ENCODE measurements at regions not wholly inside any gene's neighbourhood (a gene's known extent, or its start where the extent isn't known, plus 50 kb on each side); places are given as distances from the start of the nearest gene placed in this dataset.
"Not testable (repeated sequence)": the region's sequence is repeated elsewhere in the genome, so short reads cannot be mapped to it uniquely, and the experiment has no call there.

DNA sequence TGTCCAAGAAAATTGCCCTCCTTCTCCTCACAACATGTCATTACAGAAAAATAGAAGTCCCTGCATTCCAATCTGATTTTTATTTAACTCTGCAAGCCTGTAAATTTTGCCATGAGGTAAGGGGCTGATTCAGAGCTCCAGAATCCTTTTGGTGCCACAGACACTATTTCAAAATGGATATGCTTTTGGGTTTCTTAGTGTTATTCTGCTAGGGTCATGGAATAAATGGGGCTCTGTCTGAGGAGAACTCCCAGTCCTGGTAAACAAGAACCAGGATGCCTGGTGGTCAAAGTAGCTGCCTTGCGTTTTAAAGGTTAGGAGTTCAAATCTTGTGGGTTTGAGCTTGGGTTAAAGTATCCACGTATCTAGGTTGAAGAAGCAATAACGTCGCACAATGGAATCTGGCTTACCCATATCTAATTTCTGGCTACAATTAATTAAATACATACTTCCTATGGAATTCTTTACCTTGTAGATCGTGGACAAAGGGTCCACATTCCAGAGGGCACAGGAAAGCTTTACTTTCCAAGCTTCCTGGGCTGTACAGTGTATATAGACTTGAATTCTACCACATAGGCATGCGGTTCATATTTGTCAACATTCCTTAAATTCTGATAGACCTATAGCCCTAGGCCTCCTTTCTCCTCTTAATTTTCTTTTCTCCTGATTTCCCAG, 98.0 kb upstream of the CDC42BPA start:
- Histone ChIP-seq H3K9me3 (no peaks in the 10 kb centered on the region), H3K4me1 (no peaks in the 10 kb centered on the region), H3K4me3 (no peak overlapping the region), H3K27me3 (no peaks in the 10 kb centered on the region), H3K27ac (no peak overlapping the region), H3K36me3 (no peaks in the 10 kb centered on the region)
- intact Hi-C loops (cut with DNase I) = no loop called here
- TF ChIP-seq, protein P1, sequence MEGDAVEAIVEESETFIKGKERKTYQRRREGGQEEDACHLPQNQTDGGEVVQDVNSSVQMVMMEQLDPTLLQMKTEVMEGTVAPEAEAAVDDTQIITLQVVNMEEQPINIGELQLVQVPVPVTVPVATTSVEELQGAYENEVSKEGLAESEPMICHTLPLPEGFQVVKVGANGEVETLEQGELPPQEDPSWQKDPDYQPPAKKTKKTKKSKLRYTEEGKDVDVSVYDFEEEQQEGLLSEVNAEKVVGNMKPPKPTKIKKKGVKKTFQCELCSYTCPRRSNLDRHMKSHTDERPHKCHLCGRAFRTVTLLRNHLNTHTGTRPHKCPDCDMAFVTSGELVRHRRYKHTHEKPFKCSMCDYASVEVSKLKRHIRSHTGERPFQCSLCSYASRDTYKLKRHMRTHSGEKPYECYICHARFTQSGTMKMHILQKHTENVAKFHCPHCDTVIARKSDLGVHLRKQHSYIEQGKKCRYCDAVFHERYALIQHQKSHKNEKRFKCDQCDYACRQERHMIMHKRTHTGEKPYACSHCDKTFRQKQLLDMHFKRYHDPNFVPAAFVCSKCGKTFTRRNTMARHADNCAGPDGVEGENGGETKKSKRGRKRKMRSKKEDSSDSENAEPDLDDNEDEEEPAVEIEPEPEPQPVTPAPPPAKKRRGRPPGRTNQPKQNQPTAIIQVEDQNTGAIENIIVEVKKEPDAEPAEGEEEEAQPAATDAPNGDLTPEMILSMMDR (IDR thresholded peaks at IDR 0.05) = no peak
- no peak for ATAC-seq
- DNase-seq = no peak

GRCh38 chr1:227415115-227415790, 97.0 kb upstream of the CDC42BPA start:
- no peaks in the 10 kb centered on the region for H3K27me3 ChIP-seq
- no peaks in the 10 kb centered on the region for H3K9me3 ChIP-seq
- H3K4me3 ChIP-seq = no peak overlapping the region
- DNase-seq (no peak), ATAC-seq (no peak)
- H3K4me1 ChIP-seq = no peaks in the 10 kb centered on the region
- no peaks in the 10 kb centered on the region for H3K36me3 ChIP-seq
- intact Hi-C loops (cut with DNase I) = no loop called here
- H3K27ac ChIP-seq = no peak overlapping the region
- TF ChIP-seq, protein P1 (IDR thresholded peaks at IDR 0.05) = no peak

DNA sequence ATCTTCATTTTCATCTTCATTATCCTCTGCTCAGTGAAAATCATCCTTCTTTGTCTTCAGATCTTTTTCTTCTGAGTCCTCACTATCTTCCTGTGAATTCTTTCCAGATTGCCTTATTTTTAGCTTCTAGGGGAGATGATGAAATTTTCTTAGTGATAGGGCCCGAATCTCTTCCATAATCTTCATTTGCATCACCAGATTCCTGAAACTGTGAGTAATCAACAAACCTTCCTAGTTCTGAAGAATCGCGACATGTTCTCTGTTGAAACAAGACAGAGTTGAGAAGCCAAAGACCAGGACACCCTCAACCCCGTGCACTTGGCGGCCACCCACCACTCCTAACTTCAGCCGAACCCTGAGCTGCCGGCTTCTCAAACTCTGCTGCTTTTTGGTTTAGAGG, 92.8 kb upstream of the CDC42BPA start:
- no peaks in the 10 kb centered on the region for H3K4me1 ChIP-seq
- no peak for ATAC-seq
- H3K4me3 ChIP-seq = no peak overlapping the region
- H3K27me3 ChIP-seq = no peaks in the 10 kb centered on the region
- no peaks in the 10 kb centered on the region for H3K9me3 ChIP-seq
- H3K27ac ChIP-seq = no peak overlapping the region
- TF ChIP-seq, protein P1 (IDR thresholded peaks at IDR 0.05) = no peak
- intact Hi-C loops (cut with DNase I) = no loop called here
- DNase-seq = no peak
- H3K36me3 ChIP-seq = no peaks in the 10 kb centered on the region

GRCh38 chr1:227406332-227406731, 88.0 kb upstream of the CDC42BPA start:
- DNase-seq; intact Hi-C loops (cut with DNase I): not testable (repeated sequence)

DNA sequence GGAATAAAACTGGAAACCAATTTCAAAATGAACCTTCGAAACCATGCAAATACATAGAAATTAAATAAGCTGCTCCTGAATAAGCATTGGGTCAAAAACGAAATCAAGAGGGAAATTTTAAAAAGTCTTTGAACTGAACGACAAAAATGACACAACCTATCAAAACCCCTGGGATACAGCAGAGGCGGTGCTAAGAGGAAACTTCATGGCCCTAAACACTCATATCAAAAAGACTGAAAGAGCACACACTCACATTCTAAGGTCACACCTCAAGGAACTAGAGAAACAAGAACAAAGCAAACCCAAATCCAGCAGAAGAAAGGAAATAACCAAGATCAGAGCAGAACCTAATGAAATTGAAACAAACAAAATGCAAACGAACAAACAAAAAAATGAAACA, 85.2 kb upstream of the CDC42BPA start:
- H3K27ac ChIP-seq = no peak overlapping the region
- no peaks in the 10 kb centered on the region for H3K36me3 ChIP-seq
- intact Hi-C loops (cut with DNase I) = no loop called here
- H3K27me3 ChIP-seq = no peaks in the 10 kb centered on the region
- ATAC-seq = no peak
- H3K4me3 ChIP-seq = no peak overlapping the region
- no peak for DNase-seq
- H3K4me1 ChIP-seq = no peaks in the 10 kb centered on the region
- H3K9me3 ChIP-seq = no peaks in the 10 kb centered on the region
- TF ChIP-seq, protein P1 (IDR thresholded peaks at IDR 0.05) = no peak

More at GRCh38 chr1:227406332-227406731, 88.0 kb upstream of the CDC42BPA start:
- not testable (repeated sequence) for H3K9me3 ChIP-seq, H3K27ac ChIP-seq, H3K36me3 ChIP-seq, ATAC-seq, H3K4me3 ChIP-seq, H3K4me1 ChIP-seq, H3K27me3 ChIP-seq

All from left lung (tissue), 4 donors.